ENCODE measurements at regions not wholly inside any gene's neighbourhood (a gene's known extent, or its start where the extent isn't known, plus 50 kb on each side); places are given as distances from the start of the nearest gene placed in this dataset.
"Not testable (repeated sequence)": the region's sequence is repeated elsewhere in the genome, so short reads cannot be mapped to it uniquely, and the experiment has no call there.

GRCh38 chr7:136389933-136390332 lies 412.8 kb upstream of the MTPN start:
- in situ Hi-C loops (cut with MboI; ENCODE audit: low pct_unique_long_range_greater_than_20kb, low sequenced_read_pairs, unreplicated experiment): no loop called here
- no peak for DNase-seq (ENCODE audit: low spot score)
- no peak for TF ChIP-seq CTCF (IDR thresholded peaks at IDR 0.05; ENCODE audit: extremely low read depth, insufficient read depth, missing control alignments)

GRCh38 chr7:136386876-136387275 lies 409.7 kb upstream of the MTPN start:
- TF ChIP-seq CTCF (IDR thresholded peaks at IDR 0.05; ENCODE audit: extremely low read depth, insufficient read depth, missing control alignments): no peak
- DNase-seq (ENCODE audit: low spot score): no peak
- in situ Hi-C loops (cut with MboI; ENCODE audit: low pct_unique_long_range_greater_than_20kb, low sequenced_read_pairs, unreplicated experiment): no loop called here

GRCh38 chr7:136371409-136371808 lies 394.2 kb upstream of the MTPN start:
- in situ Hi-C loops (cut with MboI; ENCODE audit: low pct_unique_long_range_greater_than_20kb, low sequenced_read_pairs, unreplicated experiment); DNase-seq (ENCODE audit: low spot score): not testable (repeated sequence)

GRCh38 chr7:136370137-136370536 lies 393.0 kb upstream of the MTPN start:
- no peak for TF ChIP-seq CTCF (IDR thresholded peaks at IDR 0.05; ENCODE audit: extremely low read depth, insufficient read depth, missing control alignments)
- in situ Hi-C loops (cut with MboI; ENCODE audit: low pct_unique_long_range_greater_than_20kb, low sequenced_read_pairs, unreplicated experiment): no loop called here
- DNase-seq (ENCODE audit: low spot score): no peak

- in situ Hi-C loops (cut with MboI; ENCODE audit: low pct_unique_long_range_greater_than_20kb, low sequenced_read_pairs, unreplicated experiment): no loop called here
- no peak for DNase-seq (ENCODE audit: low spot score)
- no peak for TF ChIP-seq CTCF (IDR thresholded peaks at IDR 0.05; ENCODE audit: extremely low read depth, insufficient read depth, missing control alignments)
These were observed 392.1 kb upstream of the MTPN start for GRCh38 chr7:136369225-136369624.

GRCh38 chr7:136359333-136359903 lies 382.3 kb upstream of the MTPN start:
- peak; percentile 2 for DNase-seq (ENCODE audit: low spot score)
- TF ChIP-seq CTCF (IDR thresholded peaks at IDR 0.05; ENCODE audit: extremely low read depth, insufficient read depth, missing control alignments): no peak
- in situ Hi-C loops (cut with MboI; ENCODE audit: low pct_unique_long_range_greater_than_20kb, low sequenced_read_pairs, unreplicated experiment): no loop called here

- no peak for TF ChIP-seq CTCF (IDR thresholded peaks at IDR 0.05; ENCODE audit: extremely low read depth, insufficient read depth, missing control alignments)
- no peak for DNase-seq (ENCODE audit: low spot score)
- in situ Hi-C loops (cut with MboI; ENCODE audit: low pct_unique_long_range_greater_than_20kb, low sequenced_read_pairs, unreplicated experiment): no loop called here
These were observed 376.1 kb upstream of the MTPN start for GRCh38 chr7:136353287-136353686.

Measured in GM13977 (cell line).